ENCODE measurements at regions not wholly inside any gene's neighbourhood (a gene's known extent, or its start where the extent isn't known, plus 50 kb on each side); places are given as distances from the start of the nearest gene placed in this dataset.
"Not testable (repeated sequence)": the region's sequence is repeated elsewhere in the genome, so short reads cannot be mapped to it uniquely, and the experiment has no call there.

- DNase-seq (ENCODE audit: low spot score in 2 of 2) (no peak), ATAC-seq (ENCODE audit: low read depth) (no peak)
- Mint-ChIP-seq H3K27ac (no peak overlapping the region), H3K36me3 (no peaks in the 10 kb centered on the region), H3K9me3 (peaks cover 6% of the 10 kb centered on the region), H3K27me3 (peaks cover 1% of the 10 kb centered on the region), H3K4me1 (no peaks in the 10 kb centered on the region), H3K4me3 (no peak overlapping the region)
Observed at GRCh38 chr13:59269476-59269875, 894.3 kb downstream of the DIAPH3 start.

DNA sequence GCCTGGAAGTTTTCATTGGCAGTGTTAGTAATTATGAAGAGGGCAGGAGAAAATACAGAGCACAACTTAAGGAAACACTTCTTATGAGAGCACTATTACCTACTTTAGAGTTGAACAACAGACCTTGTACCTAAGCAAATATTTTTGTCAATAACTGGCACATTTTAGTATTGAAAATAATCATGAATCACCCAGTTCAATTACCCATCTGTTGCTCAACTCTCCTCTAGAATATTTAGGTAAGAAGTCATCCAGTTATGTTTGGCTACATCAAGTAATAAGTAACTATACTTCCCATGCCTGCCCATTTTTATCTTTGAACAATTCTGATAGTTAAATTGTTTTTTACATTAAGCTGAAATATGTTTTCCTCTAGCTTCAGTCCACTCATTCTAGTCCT is 893.4 kb downstream of the DIAPH3 start:
- H3K4me1 Mint-ChIP-seq = no peaks in the 10 kb centered on the region
- DNase-seq (ENCODE audit: low spot score in 2 of 2) = no peak
- H3K4me3 Mint-ChIP-seq = no peak overlapping the region
- peaks cover 1% of the 10 kb centered on the region for H3K27me3 Mint-ChIP-seq
- H3K27ac Mint-ChIP-seq = no peak overlapping the region
- no peaks in the 10 kb centered on the region for H3K36me3 Mint-ChIP-seq
- H3K9me3 Mint-ChIP-seq = peaks cover 4% of the 10 kb centered on the region
- no peak for ATAC-seq (ENCODE audit: low read depth)

- no peak for ATAC-seq (ENCODE audit: low read depth)
- no peaks in the 10 kb centered on the region for H3K4me1 Mint-ChIP-seq
Observed at GRCh38 chr13:59274958-59275727, 888.6 kb downstream of the DIAPH3 start.

DNA sequence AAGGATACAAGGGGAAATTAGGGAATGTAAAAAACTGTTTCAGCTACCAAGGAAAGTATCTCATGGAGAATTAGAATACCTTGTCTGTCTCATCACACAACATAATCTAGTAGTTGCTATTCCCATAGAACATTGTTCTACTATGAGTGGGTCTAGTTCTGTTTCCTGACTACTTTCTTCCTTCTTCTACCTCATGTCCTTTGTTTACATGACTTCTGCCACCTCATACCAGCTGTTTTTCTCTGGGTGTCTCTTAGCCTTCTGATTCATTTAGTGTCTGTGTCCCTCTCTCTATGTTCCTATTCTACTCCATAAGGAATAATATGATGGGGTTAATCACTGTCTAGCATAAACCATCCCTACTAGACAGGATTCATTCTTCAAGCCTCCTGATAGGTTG is 887.3 kb downstream of the DIAPH3 start:
- ATAC-seq (ENCODE audit: low read depth) = no peak
- no peak for DNase-seq (ENCODE audit: low spot score in 2 of 2)
- H3K27me3 Mint-ChIP-seq = peaks cover 1% of the 10 kb centered on the region
- H3K4me3 Mint-ChIP-seq = no peak overlapping the region
- no peaks in the 10 kb centered on the region for H3K36me3 Mint-ChIP-seq
- H3K27ac Mint-ChIP-seq = no peak overlapping the region
- no peaks in the 10 kb centered on the region for H3K9me3 Mint-ChIP-seq
- H3K4me1 Mint-ChIP-seq = no peaks in the 10 kb centered on the region

More at GRCh38 chr13:59274958-59275727, 888.6 kb downstream of the DIAPH3 start:
- Mint-ChIP-seq H3K9me3 (no peaks in the 10 kb centered on the region), H3K36me3 (no peaks in the 10 kb centered on the region), H3K27me3 (peaks cover 1% of the 10 kb centered on the region), H3K27ac (no peak overlapping the region), H3K4me3 (no peak overlapping the region)
- DNase-seq (ENCODE audit: low spot score in 2 of 2) = no peak

DNA sequence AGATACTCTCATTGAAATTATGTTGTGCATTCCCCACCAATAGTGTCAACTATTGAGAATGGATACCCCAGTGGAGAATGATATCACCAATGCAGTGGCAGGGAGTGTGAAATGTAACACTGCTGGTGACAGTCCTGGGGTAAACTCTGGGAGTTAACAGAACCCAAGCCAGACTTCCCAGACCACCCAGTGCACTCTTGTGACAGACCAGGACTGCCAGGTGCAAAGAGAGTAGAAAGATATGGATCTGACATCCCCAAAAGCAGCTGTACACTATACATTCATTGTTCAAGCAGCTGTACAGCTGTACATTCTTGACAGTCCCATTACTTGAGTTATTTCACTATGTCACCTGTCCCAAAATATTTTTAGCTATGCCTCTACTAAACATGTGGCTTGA is 886.6 kb downstream of the DIAPH3 start:
- Mint-ChIP-seq H3K27ac (no peak overlapping the region), H3K4me1 (no peaks in the 10 kb centered on the region), H3K36me3 (no peaks in the 10 kb centered on the region), H3K4me3 (no peak overlapping the region), H3K9me3 (no peaks in the 10 kb centered on the region), H3K27me3 (peaks cover 1% of the 10 kb centered on the region)
- ATAC-seq (ENCODE audit: low read depth) (no peak), DNase-seq (ENCODE audit: low spot score in 2 of 2) (no peak)

- Mint-ChIP-seq H3K27me3 (no peaks in the 10 kb centered on the region), H3K36me3 (no peaks in the 10 kb centered on the region), H3K27ac (no peak overlapping the region), H3K4me1 (no peaks in the 10 kb centered on the region), H3K9me3 (no peaks in the 10 kb centered on the region), H3K4me3 (no peak overlapping the region)
- DNase-seq (ENCODE audit: low spot score in 2 of 2) = no peak
- no peak for ATAC-seq (ENCODE audit: low read depth)
Observed at GRCh38 chr13:59279028-59279427, 884.7 kb downstream of the DIAPH3 start.

GRCh38 chr13:59279576-59279975 is 884.2 kb downstream of the DIAPH3 start:
- no peak for DNase-seq (ENCODE audit: low spot score in 2 of 2)
- Mint-ChIP-seq H3K9me3 (peaks cover 2% of the 10 kb centered on the region), H3K4me1 (no peaks in the 10 kb centered on the region), H3K27me3 (no peaks in the 10 kb centered on the region), H3K36me3 (no peaks in the 10 kb centered on the region), H3K27ac (no peak overlapping the region), H3K4me3 (no peak overlapping the region)
- ATAC-seq (ENCODE audit: low read depth) = no peak

DNA sequence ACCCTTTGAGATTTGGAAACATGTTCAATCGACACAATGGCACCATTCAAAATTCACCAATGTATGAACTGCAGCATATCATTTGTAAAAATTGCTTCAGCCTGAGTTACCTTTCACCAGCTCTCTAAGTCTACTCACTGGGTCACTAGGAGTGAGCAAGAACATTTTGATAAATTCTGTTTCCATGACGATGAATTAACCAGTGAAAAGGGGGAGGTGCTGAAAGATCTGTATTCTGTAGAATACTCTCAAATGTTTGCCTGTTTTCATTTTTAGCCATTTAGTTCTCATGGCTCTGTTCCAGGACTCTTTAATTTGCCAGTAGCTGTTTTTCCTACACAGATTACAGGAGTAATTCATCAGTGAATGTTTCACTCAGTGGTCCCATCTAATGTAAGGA is 883.4 kb downstream of the DIAPH3 start:
- H3K36me3 Mint-ChIP-seq = no peaks in the 10 kb centered on the region
- DNase-seq (ENCODE audit: low spot score in 2 of 2) = no peak

GRCh38 chr13:59281453-59281852 is 882.3 kb downstream of the DIAPH3 start:
- no peaks in the 10 kb centered on the region for H3K4me1 Mint-ChIP-seq
- no peak overlapping the region for H3K27ac Mint-ChIP-seq
- no peak overlapping the region for H3K4me3 Mint-ChIP-seq
- H3K36me3 Mint-ChIP-seq = no peaks in the 10 kb centered on the region
- no peak for ATAC-seq (ENCODE audit: low read depth)
- no peak for DNase-seq (ENCODE audit: low spot score in 2 of 2)
- peaks cover 2% of the 10 kb centered on the region for H3K9me3 Mint-ChIP-seq
- H3K27me3 Mint-ChIP-seq = no peaks in the 10 kb centered on the region

More for the DNA sequence above, 883.4 kb downstream of the DIAPH3 start:
- no peaks in the 10 kb centered on the region for H3K4me1 Mint-ChIP-seq
- ATAC-seq (ENCODE audit: low read depth) = no peak
- H3K27me3 Mint-ChIP-seq = no peaks in the 10 kb centered on the region
- H3K9me3 Mint-ChIP-seq = peaks cover 2% of the 10 kb centered on the region
- no peak overlapping the region for H3K4me3 Mint-ChIP-seq
- H3K27ac Mint-ChIP-seq = no peak overlapping the region

DNA sequence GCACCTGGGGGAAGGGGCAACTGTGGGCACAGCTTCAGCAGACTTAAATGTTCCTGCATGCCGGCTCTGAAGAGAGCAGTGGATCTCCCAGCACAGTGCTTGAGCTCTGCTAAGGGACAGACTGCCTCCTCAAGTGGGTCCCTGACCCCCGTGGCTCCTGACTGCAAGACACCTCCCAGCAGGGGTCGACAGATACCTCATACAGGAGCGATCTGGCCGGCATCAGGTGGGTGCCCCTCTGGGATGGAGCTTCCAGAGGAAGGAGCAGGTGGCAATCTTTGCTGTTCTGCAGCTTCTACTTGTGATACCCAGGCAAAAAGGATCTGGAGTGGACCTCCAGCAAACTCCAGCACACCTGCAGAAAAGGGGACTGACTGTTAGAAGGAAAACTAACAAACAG is 871.5 kb downstream of the DIAPH3 start:
- not testable (repeated sequence) for H3K36me3 Mint-ChIP-seq; H3K4me3 Mint-ChIP-seq; ATAC-seq (ENCODE audit: low read depth); DNase-seq (ENCODE audit: low spot score in 2 of 2); H3K9me3 Mint-ChIP-seq; H3K27ac Mint-ChIP-seq; H3K27me3 Mint-ChIP-seq; H3K4me1 Mint-ChIP-seq

- H3K4me3 Mint-ChIP-seq = no peak overlapping the region
- DNase-seq (ENCODE audit: low spot score in 2 of 2) (no peak), ATAC-seq (ENCODE audit: low read depth) (no peak)
- H3K27me3 Mint-ChIP-seq = no peaks in the 10 kb centered on the region
- H3K4me1 Mint-ChIP-seq = no peaks in the 10 kb centered on the region
- no peaks in the 10 kb centered on the region for H3K36me3 Mint-ChIP-seq
- H3K27ac Mint-ChIP-seq = no peak overlapping the region
- H3K9me3 Mint-ChIP-seq = peaks cover 6% of the 10 kb centered on the region
Observed at GRCh38 chr13:59299584-59299983, 864.1 kb downstream of the DIAPH3 start.

DNA sequence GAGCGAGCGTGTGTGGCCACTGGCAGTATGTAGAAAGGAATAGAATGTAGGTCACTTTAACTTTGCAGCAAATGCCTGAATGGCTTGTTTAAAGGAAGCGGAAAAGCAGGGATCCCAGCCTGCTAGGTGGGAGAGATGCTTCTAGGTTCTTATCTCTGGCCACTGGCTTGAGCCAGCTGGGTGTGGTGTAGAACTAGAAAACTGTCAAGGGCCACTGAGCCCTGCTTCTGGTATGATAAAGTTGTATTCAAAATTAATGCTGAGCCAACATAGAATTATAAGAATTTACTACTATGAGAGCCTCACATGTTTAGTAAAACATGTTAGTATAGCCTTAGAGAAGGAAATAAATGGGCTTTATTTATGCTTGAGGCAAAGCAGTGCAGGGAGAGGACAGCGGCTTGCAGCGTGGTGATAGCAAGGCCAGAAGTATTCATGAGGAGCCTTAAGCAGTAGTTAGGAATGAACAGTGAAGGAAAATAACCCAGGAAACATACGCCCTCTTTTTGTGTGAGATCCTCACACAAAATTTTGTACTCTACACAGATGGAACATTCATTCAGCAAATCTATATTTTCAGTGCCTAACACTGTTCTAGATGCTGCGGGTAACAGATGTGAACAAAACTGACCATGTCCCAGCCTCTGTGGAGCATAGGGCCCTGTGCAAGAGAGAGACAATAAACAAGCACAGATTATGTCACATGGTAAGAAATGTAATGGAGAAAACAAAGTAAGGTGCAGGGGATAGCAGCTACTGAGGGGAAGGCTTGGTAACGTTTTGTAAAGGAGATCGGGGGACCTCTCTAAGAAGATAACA is 863.2 kb downstream of the DIAPH3 start:
- H3K9me3 Mint-ChIP-seq = peaks cover 5% of the 10 kb centered on the region
- no peak for ATAC-seq (ENCODE audit: low read depth)
- no peak overlapping the region for H3K27ac Mint-ChIP-seq
- no peaks in the 10 kb centered on the region for H3K27me3 Mint-ChIP-seq
- no peaks in the 10 kb centered on the region for H3K4me1 Mint-ChIP-seq
- no peaks in the 10 kb centered on the region for H3K36me3 Mint-ChIP-seq
- no peak overlapping the region for H3K4me3 Mint-ChIP-seq
- DNase-seq (ENCODE audit: low spot score in 2 of 2) = no peak

DNA sequence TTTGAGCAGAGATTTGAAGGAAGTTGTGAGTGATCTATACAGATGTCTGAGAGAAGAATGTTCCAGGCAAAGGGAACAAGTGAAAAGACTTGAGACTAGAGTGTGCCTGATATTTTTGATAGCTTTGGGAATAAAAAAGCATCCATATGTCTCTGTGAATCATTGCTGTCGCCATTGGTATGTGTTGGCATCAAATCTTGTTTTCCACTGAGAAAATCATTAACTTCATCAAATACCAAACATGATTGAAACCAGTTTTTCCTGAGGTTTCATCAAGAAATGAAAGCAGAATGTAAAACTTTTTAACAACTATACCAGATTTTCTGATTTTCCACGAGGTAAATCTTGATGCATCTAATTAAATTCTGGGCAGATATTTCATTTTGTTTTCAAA is 862.6 kb downstream of the DIAPH3 start:
- no peaks in the 10 kb centered on the region for H3K4me1 Mint-ChIP-seq
- peaks cover 5% of the 10 kb centered on the region for H3K9me3 Mint-ChIP-seq
- H3K27ac Mint-ChIP-seq = no peak overlapping the region
- H3K36me3 Mint-ChIP-seq = no peaks in the 10 kb centered on the region
- no peak for ATAC-seq (ENCODE audit: low read depth)
- DNase-seq (ENCODE audit: low spot score in 2 of 2) = no peak
- H3K27me3 Mint-ChIP-seq = no peaks in the 10 kb centered on the region
- H3K4me3 Mint-ChIP-seq = no peak overlapping the region

DNA sequence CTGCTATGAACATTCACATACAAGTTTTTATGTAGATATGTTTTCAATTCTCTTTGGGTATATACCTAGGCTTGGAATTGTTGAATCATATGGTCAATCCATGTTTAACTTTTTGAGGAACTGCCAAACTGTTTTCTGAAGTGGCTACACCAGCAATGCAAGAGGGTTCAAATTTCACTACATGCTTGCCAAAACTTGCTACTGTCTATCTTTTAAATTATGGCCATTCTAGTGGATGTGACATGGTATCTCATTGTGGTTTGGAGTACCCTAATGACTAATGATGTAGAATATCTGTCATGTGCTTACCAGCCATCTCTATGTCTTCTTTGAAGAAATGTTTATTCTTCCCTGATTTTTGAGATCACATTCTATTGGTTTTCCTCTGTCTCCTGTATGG is 860.3 kb downstream of the DIAPH3 start:
- Mint-ChIP-seq H3K4me1 (no peaks in the 10 kb centered on the region), H3K4me3 (no peak overlapping the region), H3K9me3 (peaks cover 4% of the 10 kb centered on the region), H3K27ac (no peak overlapping the region), H3K36me3 (no peaks in the 10 kb centered on the region), H3K27me3 (no peaks in the 10 kb centered on the region)
- ATAC-seq (ENCODE audit: low read depth) = no peak
- DNase-seq (ENCODE audit: low spot score in 2 of 2) = no peak

Measured in memory B cell (primary cell).